KMS-11 (cell line): ENCODE measurements at regions not wholly inside any gene's neighbourhood (a gene's known extent, or its start where the extent isn't known, plus 50 kb on each side); places are given as distances from the start of the nearest gene placed in this dataset.
A peak's percentile ranks its signal among the peaks of the same experiment; 100 is the strongest.

Source experiments
- H2AFZ ChIP-seq: fragments of 200-600 bp; sonication (generic); 2 replicates; pipeline ENCODE4 v1.6.1; 2016; ENCODE audit warnings: antibody characterized with exemption, mixed run types, low read depth
- H3K27ac ChIP-seq: fragments of 200-600 bp; sonication (generic); 2 replicates; pipeline ENCODE4 v1.6.1; 2016; ENCODE audit warnings: mild to moderate bottlenecking, mixed run types
- H3K27me3 ChIP-seq: fragments of 200-600 bp; sonication (generic); 2 replicates; pipeline ENCODE4 v1.6.1; 2017; ENCODE audit warnings: mild to moderate bottlenecking, low read depth, mixed run types, moderate library complexity; ENCODE audit not compliant: insufficient read depth
- H3K36me3 ChIP-seq: fragments of 200-600 bp; sonication (generic); 2 replicates; pipeline ENCODE4 v1.6.1; 2017; ENCODE audit warnings: mild to moderate bottlenecking, mixed run types; ENCODE audit not compliant: insufficient read depth
- H3K4me1 ChIP-seq: fragments of 200-600 bp; sonication (generic); 2 replicates; pipeline ENCODE4 v1.6.1; 2016; ENCODE audit warnings: mild to moderate bottlenecking, low read depth, mixed run types; ENCODE audit not compliant: poor library complexity, severe bottlenecking
- H3K4me2 ChIP-seq: fragments of 200-600 bp; sonication (generic); 2 replicates; pipeline ENCODE4 v1.7.0; 2016; ENCODE audit warnings: mild to moderate bottlenecking, mixed run types
- H3K4me3 ChIP-seq: fragments of 200-600 bp; sonication (generic); IDR thresholded peaks from 2 replicates; pipeline ENCODE4 v1.6.1; 2017; ENCODE audit warnings: low read depth, low read length, mixed read lengths; ENCODE audit not compliant: insufficient read depth
- H3K79me2 ChIP-seq: fragments of 200-600 bp; sonication (generic); 2 replicates; pipeline ENCODE4 v1.6.1; 2016; ENCODE audit warnings: low read depth, mixed run types; ENCODE audit not compliant: insufficient read depth
- H3K9ac ChIP-seq: fragments of 200-600 bp; sonication (generic); 2 replicates; pipeline ENCODE4 v1.6.1; 2016; ENCODE audit warnings: mild to moderate bottlenecking, mixed run types
- H4K20me1 ChIP-seq: fragments of 200-600 bp; sonication (generic); 2 replicates; pipeline ENCODE4 v1.6.1; 2016; ENCODE audit warnings: mild to moderate bottlenecking, mixed run types; ENCODE audit not compliant: insufficient read depth
- TF ChIP-seq, protein P1 (sequence below): fragments of 200-600 bp; sonication (generic); conservative IDR thresholded peaks from 2 replicates; pipeline ENCODE4 v1.6.1; 2017; ENCODE audit warnings: low read depth, mild to moderate bottlenecking, antibody characterized with exemption, low read length, moderate library complexity, mixed read lengths

GRCh38 chr2:18047896-18048657 lies 169.6 kb downstream of the KCNS3 start:
- no peaks in the 10 kb centered on the region for H3K79me2 ChIP-seq
- no peak overlapping the region for H3K9ac ChIP-seq
- no peak overlapping the region for H2AFZ ChIP-seq
- H3K36me3 ChIP-seq, result no peaks in the 10 kb centered on the region
- H3K4me2 ChIP-seq, result peak overlapping the region; percentile 50; the same call in 1 of the 2 replicates
- no peak overlapping the region for H3K27ac ChIP-seq
- TF ChIP-seq, protein P1, sequence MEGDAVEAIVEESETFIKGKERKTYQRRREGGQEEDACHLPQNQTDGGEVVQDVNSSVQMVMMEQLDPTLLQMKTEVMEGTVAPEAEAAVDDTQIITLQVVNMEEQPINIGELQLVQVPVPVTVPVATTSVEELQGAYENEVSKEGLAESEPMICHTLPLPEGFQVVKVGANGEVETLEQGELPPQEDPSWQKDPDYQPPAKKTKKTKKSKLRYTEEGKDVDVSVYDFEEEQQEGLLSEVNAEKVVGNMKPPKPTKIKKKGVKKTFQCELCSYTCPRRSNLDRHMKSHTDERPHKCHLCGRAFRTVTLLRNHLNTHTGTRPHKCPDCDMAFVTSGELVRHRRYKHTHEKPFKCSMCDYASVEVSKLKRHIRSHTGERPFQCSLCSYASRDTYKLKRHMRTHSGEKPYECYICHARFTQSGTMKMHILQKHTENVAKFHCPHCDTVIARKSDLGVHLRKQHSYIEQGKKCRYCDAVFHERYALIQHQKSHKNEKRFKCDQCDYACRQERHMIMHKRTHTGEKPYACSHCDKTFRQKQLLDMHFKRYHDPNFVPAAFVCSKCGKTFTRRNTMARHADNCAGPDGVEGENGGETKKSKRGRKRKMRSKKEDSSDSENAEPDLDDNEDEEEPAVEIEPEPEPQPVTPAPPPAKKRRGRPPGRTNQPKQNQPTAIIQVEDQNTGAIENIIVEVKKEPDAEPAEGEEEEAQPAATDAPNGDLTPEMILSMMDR, result no peak
- H3K4me3 ChIP-seq, result no peak overlapping the region
- H3K27me3 ChIP-seq, result no peaks in the 10 kb centered on the region
- no peaks in the 10 kb centered on the region for H4K20me1 ChIP-seq
- H3K4me1 ChIP-seq, result peaks cover 23% of the 10 kb centered on the region

GRCh38 chr2:18047213-18047611 lies 168.7 kb downstream of the KCNS3 start:
- H2AFZ ChIP-seq, result peak overlapping the region; percentile 22; the same call in 1 of the 2 replicates
- TF ChIP-seq, protein P1, result no peak
- H3K4me1 ChIP-seq, result peaks cover 23% of the 10 kb centered on the region
- no peaks in the 10 kb centered on the region for H4K20me1 ChIP-seq
- no peaks in the 10 kb centered on the region for H3K79me2 ChIP-seq
- no peaks in the 10 kb centered on the region for H3K36me3 ChIP-seq
- H3K4me2 ChIP-seq, result peak overlapping the region; percentile 50; the same call in 1 of the 2 replicates
- no peak overlapping the region for H3K9ac ChIP-seq
- H3K27me3 ChIP-seq, result no peaks in the 10 kb centered on the region
- no peak overlapping the region for H3K4me3 ChIP-seq
- peak overlapping the region; percentile 25; the same call in 1 of the 2 replicates for H3K27ac ChIP-seq

GRCh38 chr2:18046558-18047212 lies 168.2 kb downstream of the KCNS3 start:
- Histone ChIP-seq H2AFZ (peak overlapping the region; percentile 22; the same call in 1 of the 2 replicates), H3K9ac (no peak overlapping the region), H3K4me3 (no peak overlapping the region), H3K79me2 (no peaks in the 10 kb centered on the region), H4K20me1 (no peaks in the 10 kb centered on the region), H3K27ac (peak overlapping the region; percentile 25; the same call in 1 of the 2 replicates), H3K4me2 (peak overlapping the region; percentile 50), H3K36me3 (no peaks in the 10 kb centered on the region), H3K27me3 (no peaks in the 10 kb centered on the region), H3K4me1 (peaks cover 23% of the 10 kb centered on the region)
- TF ChIP-seq, protein P1, result no peak

- H3K79me2 ChIP-seq, result no peaks in the 10 kb centered on the region
- H3K9ac ChIP-seq, result no peak overlapping the region
- H3K4me3 ChIP-seq, result no peak overlapping the region
- H3K4me2 ChIP-seq, result no peak overlapping the region
- H3K27ac ChIP-seq, result no peak overlapping the region
- peaks cover 23% of the 10 kb centered on the region for H3K4me1 ChIP-seq
- TF ChIP-seq, protein P1, result no peak
- H2AFZ ChIP-seq, result no peak overlapping the region
- H3K36me3 ChIP-seq, result no peaks in the 10 kb centered on the region
- no peaks in the 10 kb centered on the region for H4K20me1 ChIP-seq
- H3K27me3 ChIP-seq, result no peaks in the 10 kb centered on the region
Measured at GRCh38 chr2:18046017-18046416, 167.6 kb downstream of the KCNS3 start.
